DND-41 (cell line): ENCODE measurements at regions not wholly inside any gene's neighbourhood (a gene's known extent, or its start where the extent isn't known, plus 50 kb on each side); places are given as distances from the start of the nearest gene placed in this dataset.

Experiments
- CTCF ChIP-seq: IDR thresholded peaks from 2 replicates; pipeline ENCODE4 v1.5.1; 2012; ENCODE audit warnings: borderline replicate concordance, low read length, moderate library complexity, mild to moderate bottlenecking; ENCODE audit not compliant: poor library complexity, severe bottlenecking; ENCODE audit errors: extremely low read depth
- EZH2 ChIP-seq: IDR thresholded peaks from 3 replicates; pipeline ENCODE4 v1.6.1; 2012; ENCODE audit warnings: borderline replicate concordance, low read depth, mild to moderate bottlenecking, moderate library complexity, low read length, inconsistent platforms; ENCODE audit not compliant: severe bottlenecking

GRCh38 chr16:52363082-52363481 lies 183.9 kb downstream of the TOX3 start:
- TF ChIP-seq CTCF (no peak), EZH2 (no peak)
